GM12864 (cell line): ENCODE measurements at regions not wholly inside any gene's neighbourhood (a gene's known extent, or its start where the extent isn't known, plus 50 kb on each side); places are given as distances from the start of the nearest gene placed in this dataset.

Source experiments
- DNase-seq: peaks from one replicate; pipeline ENCODE4 v3.0.0-alpha.2; 2011; ENCODE audit warnings: low read depth
- H3K4me3 ChIP-seq: 2 replicates; pipeline ENCODE4 v1.5.1; 2011; ENCODE audit warnings: mild to moderate bottlenecking, low read depth, low read length, control low read depth
- TF ChIP-seq, protein P1 (sequence below): IDR thresholded peaks from 2 replicates; pipeline ENCODE4 v1.5.1; 2011; ENCODE audit warnings: low read depth, mild to moderate bottlenecking, moderate library complexity, low read length, control low read depth, inconsistent platforms; ENCODE audit errors: missing control alignments

- TF ChIP-seq, protein P1, sequence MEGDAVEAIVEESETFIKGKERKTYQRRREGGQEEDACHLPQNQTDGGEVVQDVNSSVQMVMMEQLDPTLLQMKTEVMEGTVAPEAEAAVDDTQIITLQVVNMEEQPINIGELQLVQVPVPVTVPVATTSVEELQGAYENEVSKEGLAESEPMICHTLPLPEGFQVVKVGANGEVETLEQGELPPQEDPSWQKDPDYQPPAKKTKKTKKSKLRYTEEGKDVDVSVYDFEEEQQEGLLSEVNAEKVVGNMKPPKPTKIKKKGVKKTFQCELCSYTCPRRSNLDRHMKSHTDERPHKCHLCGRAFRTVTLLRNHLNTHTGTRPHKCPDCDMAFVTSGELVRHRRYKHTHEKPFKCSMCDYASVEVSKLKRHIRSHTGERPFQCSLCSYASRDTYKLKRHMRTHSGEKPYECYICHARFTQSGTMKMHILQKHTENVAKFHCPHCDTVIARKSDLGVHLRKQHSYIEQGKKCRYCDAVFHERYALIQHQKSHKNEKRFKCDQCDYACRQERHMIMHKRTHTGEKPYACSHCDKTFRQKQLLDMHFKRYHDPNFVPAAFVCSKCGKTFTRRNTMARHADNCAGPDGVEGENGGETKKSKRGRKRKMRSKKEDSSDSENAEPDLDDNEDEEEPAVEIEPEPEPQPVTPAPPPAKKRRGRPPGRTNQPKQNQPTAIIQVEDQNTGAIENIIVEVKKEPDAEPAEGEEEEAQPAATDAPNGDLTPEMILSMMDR, result no peak
- no peak overlapping the region for H3K4me3 ChIP-seq
- no peak for DNase-seq
These were observed 101.2 kb upstream of the CITED2 start for GRCh38 chr6:139475646-139476045.

DNA sequence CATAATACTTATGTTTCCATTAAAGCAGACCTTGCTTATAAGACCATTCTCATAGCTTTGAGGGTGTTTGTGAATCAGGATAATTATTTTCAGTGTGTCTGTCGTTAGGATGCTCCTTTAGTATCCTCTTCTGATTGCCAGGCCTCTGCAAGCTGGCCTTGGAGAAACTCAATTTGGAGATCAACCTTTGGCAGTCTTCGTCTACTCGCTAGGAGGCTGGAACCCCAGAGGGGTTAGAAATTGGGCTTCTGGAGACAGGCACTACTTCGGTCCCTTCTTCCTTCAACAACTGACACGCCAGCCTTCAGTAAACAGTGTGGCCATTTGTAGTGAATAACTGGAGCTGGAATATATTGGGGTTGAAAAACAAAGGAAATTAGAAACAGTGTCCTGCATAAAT lies 100.8 kb upstream of the CITED2 start:
- no peak overlapping the region for H3K4me3 ChIP-seq
- TF ChIP-seq, protein P1, result no peak
- DNase-seq, result no peak

DNA sequence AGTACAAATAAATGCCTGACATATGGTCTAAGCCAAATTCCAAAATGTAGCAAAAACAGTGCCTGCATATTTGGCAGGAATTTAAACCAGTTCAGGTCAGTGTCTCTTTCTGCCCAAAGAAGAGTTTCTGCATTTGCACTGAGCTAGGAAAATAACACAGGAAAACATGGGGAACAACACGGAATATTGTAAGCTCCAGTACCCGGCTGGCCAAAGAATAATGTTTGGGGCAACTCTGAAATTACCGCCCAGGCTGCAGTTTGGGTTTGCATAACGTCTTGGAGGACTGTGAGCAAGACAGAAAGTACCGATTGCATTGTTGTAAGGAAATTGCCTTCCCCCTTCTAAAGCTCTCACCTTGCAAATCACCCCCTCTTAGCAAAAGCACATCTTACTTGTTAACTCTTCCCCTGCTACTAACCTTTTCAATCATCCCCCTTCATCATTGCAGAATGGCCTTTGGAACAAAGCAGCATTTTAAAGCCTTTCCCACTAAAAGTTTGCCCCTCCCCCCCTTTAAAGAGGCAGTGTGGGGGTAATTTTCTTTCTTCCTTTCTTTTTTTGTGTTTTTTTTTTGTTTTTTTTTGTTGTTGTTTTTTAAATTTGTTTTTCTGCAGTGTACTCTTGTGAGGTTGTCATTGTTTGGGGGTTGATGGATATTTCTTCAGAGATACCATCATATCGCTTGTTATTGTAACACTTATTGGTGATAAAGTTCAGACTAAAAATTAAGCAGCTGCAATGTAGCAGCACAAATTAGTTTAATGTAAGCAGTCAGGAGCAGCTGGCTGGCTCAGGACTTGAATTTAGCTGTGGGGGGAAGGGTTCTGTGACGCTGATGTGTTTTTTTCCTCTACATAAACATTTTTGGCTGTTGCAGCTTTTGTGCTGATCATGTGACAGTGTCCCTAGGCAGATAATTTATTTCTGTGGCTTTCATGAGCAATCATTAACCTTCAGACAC lies 100.0 kb upstream of the CITED2 start:
- TF ChIP-seq, protein P1, result no peak
- peak; percentile 4 for DNase-seq
- H3K4me3 ChIP-seq, result no peak overlapping the region

- no peak overlapping the region for H3K4me3 ChIP-seq
These were observed 99.3 kb upstream of the CITED2 start for GRCh38 chr6:139473731-139474130.

DNA sequence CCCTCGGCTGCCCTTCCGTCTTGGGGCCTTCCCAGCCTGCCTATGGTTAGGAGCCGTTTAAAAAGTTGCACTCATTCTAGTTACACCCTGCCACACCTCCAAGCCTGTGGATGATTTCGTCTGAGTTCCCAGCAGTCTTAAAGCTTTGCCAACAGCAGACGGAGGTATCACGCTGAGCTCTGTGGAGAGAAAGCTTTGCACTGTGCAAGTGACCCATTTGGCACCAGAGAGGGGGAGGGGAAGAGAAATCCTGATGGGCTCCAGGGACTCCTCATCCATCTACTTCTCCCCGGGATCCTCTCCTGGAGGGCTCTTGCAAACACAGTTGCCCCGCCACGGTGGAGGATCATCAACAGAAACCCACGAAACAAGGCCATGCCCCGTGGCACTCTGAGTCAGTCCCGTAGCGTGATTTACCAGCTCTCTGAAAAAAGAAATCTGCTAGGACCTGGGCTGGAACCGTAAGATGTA lies 98.8 kb upstream of the CITED2 start:
- DNase-seq, result no peak
- no peak overlapping the region for H3K4me3 ChIP-seq
- TF ChIP-seq, protein P1, result no peak

More at GRCh38 chr6:139473731-139474130, 99.3 kb upstream of the CITED2 start:
- TF ChIP-seq, protein P1, result no peak
- no peak for DNase-seq

- H3K4me3 ChIP-seq, result no peak overlapping the region
- DNase-seq, result no peak
- TF ChIP-seq, protein P1, result no peak
These were observed 98.0 kb upstream of the CITED2 start for GRCh38 chr6:139472351-139473015.
